SH-SY5Y (cell line): ENCODE measurements at regions not wholly inside any gene's neighbourhood (a gene's known extent, or its start where the extent isn't known, plus 50 kb on each side); places are given as distances from the start of the nearest gene placed in this dataset.

Experiments
- GATA2 ChIP-seq: IDR thresholded peaks from 2 replicates; pipeline ENCODE4 v1.6.1; 2011; ENCODE audit warnings: mild to moderate bottlenecking, low read depth, low read length
- GATA3 ChIP-seq: IDR thresholded peaks from 2 replicates; pipeline ENCODE4 v1.6.1; 2011; ENCODE audit warnings: low read depth, mild to moderate bottlenecking, low read length, moderate library complexity

- TF ChIP-seq GATA3 (no peak), GATA2 (no peak)
These were observed 1214.8 kb upstream of the ADGRL4 start for GRCh38 chr1:80221319-80221718.
